ENCODE measurements at regions not wholly inside any gene's neighbourhood (a gene's known extent, or its start where the extent isn't known, plus 50 kb on each side); places are given as distances from the start of the nearest gene placed in this dataset.

DNA sequence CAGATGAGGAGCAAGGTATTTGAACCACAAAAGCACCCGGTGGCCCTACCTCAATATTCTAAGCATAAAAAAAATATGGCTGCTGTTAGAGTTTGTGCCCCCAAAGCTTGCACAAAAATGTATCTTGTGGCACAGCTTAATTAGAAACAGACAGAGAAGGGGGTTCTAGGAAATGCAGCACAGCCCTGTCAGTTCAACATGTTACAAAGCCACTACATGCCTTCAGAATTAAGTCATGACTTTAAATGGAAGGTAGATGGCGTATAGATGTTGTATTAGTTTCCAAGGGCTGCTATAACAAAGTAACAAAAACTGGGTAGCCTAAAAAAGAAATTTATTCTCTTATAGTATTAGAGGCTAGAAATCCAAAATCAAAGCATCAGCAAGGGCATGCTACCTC lies 703.8 kb downstream of the DIAPH3 start:
- TF ChIP-seq, protein P1, sequence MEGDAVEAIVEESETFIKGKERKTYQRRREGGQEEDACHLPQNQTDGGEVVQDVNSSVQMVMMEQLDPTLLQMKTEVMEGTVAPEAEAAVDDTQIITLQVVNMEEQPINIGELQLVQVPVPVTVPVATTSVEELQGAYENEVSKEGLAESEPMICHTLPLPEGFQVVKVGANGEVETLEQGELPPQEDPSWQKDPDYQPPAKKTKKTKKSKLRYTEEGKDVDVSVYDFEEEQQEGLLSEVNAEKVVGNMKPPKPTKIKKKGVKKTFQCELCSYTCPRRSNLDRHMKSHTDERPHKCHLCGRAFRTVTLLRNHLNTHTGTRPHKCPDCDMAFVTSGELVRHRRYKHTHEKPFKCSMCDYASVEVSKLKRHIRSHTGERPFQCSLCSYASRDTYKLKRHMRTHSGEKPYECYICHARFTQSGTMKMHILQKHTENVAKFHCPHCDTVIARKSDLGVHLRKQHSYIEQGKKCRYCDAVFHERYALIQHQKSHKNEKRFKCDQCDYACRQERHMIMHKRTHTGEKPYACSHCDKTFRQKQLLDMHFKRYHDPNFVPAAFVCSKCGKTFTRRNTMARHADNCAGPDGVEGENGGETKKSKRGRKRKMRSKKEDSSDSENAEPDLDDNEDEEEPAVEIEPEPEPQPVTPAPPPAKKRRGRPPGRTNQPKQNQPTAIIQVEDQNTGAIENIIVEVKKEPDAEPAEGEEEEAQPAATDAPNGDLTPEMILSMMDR (IDR thresholded peaks at IDR 0.05): no peak
- TF ChIP-seq POLR2A (IDR thresholded peaks at IDR 0.05) (no peak), EP300 (IDR thresholded peaks at IDR 0.05) (no peak)

Measured in tibial nerve (tissue), 4 donors.